NCI-H446 treated with DMSO at 0.1 percent for 48 hours (cell line): ENCODE measurements at regions not wholly inside any gene's neighbourhood (a gene's known extent, or its start where the extent isn't known, plus 50 kb on each side); places are given as distances from the start of the nearest gene placed in this dataset.
"Not testable (repeated sequence)": the region's sequence is repeated elsewhere in the genome, so short reads cannot be mapped to it uniquely, and the experiment has no call there.

Experiments used
- DNase-seq: peaks from one replicate; lab custom pipeline; 2025; lab: John Stamatoyannopoulos, UW

- not testable (repeated sequence) for DNase-seq
Observed at GRCh38 chr2:139410147-139410832, 630.1 kb upstream of the NXPH2 start.

- DNase-seq, result no peak
Observed at GRCh38 chr2:139409212-139409611, 629.0 kb upstream of the NXPH2 start.

GRCh38 chr2:139403948-139404347 is 623.8 kb upstream of the NXPH2 start:
- no peak for DNase-seq

- no peak for DNase-seq
Observed at GRCh38 chr2:139394801-139395200, 614.6 kb upstream of the NXPH2 start.

GRCh38 chr2:139389391-139389790 is 609.2 kb upstream of the NXPH2 start:
- DNase-seq, result no peak

GRCh38 chr2:139386401-139386800 is 606.2 kb upstream of the NXPH2 start:
- DNase-seq, result no peak

- no peak for DNase-seq
Observed at GRCh38 chr2:139383532-139383931, 603.3 kb upstream of the NXPH2 start.

GRCh38 chr2:139380051-139380450 is 599.9 kb upstream of the NXPH2 start:
- no peak for DNase-seq

GRCh38 chr2:139378373-139378772 is 598.2 kb upstream of the NXPH2 start:
- DNase-seq, result no peak

GRCh38 chr2:139374296-139374850 is 594.2 kb upstream of the NXPH2 start:
- no peak for DNase-seq

- no peak for DNase-seq
Observed at GRCh38 chr2:139369423-139370409, 589.5 kb upstream of the NXPH2 start.

GRCh38 chr2:139367416-139367815 is 587.2 kb upstream of the NXPH2 start:
- DNase-seq, result no peak

GRCh38 chr2:139366681-139367080 is 586.5 kb upstream of the NXPH2 start:
- DNase-seq, result no peak

GRCh38 chr2:139365189-139365588 is 585.0 kb upstream of the NXPH2 start:
- DNase-seq, result no peak

GRCh38 chr2:139360654-139361053 is 580.5 kb upstream of the NXPH2 start:
- no peak for DNase-seq

- DNase-seq, result no peak
Observed at GRCh38 chr2:139359818-139360217, 579.6 kb upstream of the NXPH2 start.

- DNase-seq, result no peak
Observed at GRCh38 chr2:139357972-139358371, 577.8 kb upstream of the NXPH2 start.

- no peak for DNase-seq
Observed at GRCh38 chr2:139354518-139354917, 574.3 kb upstream of the NXPH2 start.

GRCh38 chr2:139353874-139354273 is 573.7 kb upstream of the NXPH2 start:
- DNase-seq, result no peak

- no peak for DNase-seq
Observed at GRCh38 chr2:139317259-139317658, 537.1 kb upstream of the NXPH2 start.

GRCh38 chr2:139314059-139314458 is 533.9 kb upstream of the NXPH2 start:
- no peak for DNase-seq

GRCh38 chr2:139296672-139297209 is 516.6 kb upstream of the NXPH2 start:
- DNase-seq, result no peak
